ENCODE measurements at regions not wholly inside any gene's neighbourhood (a gene's known extent, or its start where the extent isn't known, plus 50 kb on each side); places are given as distances from the start of the nearest gene placed in this dataset.
"Not testable (repeated sequence)": the region's sequence is repeated elsewhere in the genome, so short reads cannot be mapped to it uniquely, and the experiment has no call there.

- no peak for DNase-seq
Observed at GRCh38 chr10:121311812-121312443, 286.3 kb downstream of the FGFR2 start.

DNA sequence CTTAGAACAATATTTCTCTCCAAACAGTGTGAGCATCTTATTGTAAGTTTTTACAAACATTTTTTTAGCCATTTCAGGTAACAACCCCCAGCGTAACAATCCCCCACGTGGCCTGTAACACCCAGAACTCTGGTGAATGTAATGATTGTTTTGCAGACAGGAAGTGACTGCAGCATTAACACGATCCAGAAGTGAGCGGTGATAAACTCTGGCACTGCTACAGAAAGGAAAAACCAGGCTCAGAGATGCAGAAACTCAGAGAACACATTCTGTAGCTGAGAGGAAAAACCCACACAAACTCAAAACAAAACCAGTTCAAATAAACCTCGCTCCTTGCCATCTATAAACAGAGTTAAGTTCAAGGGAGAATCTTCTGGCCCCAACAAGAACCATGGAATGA, 285.7 kb downstream of the FGFR2 start:
- DNase-seq = no peak

- no peak for DNase-seq
Observed at GRCh38 chr10:121313119-121313875, 284.9 kb downstream of the FGFR2 start.

DNA sequence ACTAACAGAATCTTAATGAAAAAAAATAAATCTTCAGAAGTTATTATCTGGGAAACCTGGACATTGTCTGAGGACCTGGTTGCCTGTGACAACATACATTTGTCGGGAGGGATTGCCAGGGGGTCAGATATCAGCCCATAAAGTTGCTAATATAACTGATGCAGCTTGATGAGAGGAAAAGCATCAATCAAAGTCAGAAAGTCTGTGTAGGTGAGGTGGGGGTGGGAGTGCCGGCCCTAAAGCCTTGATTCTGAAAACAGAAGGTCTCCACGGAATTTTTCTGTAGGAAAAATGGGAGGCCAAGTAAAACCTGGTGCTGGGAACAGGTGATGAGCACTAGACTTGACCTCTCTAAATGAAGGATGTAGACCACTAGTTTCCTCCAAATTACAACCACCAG, 281.8 kb downstream of the FGFR2 start:
- DNase-seq = no peak

DNA sequence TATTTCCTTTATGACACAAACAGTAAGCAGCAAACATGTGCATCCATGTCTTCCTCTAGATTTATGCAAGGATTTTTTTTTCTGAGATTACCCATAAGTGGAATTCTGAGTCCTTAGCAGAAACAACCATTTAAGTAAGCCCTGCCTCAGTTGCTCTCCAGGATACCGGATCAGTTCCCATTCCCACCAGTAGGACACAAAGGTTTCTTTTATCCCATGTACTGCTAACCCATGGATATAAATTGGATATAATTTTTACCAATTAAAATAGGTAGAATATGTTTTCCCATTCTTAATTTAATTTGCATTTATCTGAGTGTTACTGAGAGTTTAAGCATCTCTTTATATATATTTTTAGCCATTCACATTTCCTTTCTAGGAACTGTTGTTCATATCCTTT, 280.9 kb downstream of the FGFR2 start:
- DNase-seq = no peak

GRCh38 chr10:121322046-121322445, 276.2 kb downstream of the FGFR2 start:
- DNase-seq = no peak

GRCh38 chr10:121322776-121323175, 275.5 kb downstream of the FGFR2 start:
- DNase-seq = no peak

DNA sequence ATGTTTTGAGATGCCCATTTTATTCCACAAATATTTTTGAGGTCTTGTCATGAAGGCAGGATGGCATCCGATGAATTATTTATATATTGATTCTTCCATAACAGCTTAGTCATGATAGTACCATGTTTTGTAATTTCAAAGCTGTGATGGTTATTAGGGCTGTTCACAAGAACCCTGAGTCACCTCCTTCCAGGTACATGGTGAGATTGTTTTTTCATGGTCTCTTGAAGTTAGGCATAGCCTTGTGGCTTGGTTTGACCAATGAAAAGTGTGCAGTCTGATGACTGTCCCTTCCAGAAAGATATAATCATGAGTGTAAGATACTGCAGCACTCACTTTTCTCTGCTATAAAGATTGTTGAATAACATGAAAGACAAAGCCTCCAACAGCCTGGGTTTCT, 274.8 kb downstream of the FGFR2 start:
- DNase-seq = no peak

DNA sequence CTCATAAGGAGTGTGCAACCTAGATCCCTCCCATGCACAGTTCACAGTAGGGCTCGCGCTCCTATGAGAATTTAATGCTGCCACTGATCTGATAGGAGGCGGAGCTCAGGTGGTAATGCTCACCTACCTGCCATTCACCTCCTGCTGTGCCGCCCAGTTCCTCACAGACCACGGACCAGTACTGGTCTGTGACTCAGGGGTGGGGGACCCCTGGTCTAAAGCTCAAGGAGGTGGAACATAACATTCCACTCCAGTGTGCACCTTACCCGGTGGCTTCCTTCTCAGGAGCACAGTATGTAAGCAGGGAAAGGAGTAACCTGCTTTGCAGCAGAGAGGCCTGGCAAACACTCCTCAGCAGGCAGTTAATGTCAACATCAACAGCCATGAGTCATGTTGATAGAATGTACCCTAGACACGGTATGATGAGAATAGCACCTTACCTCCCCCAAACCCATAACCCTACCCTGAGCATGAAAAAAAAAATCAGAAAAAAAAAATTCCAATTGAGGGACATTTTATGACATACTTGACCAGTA, 273.5 kb downstream of the FGFR2 start:
- DNase-seq = no peak

GRCh38 chr10:121325490-121326231, 272.6 kb downstream of the FGFR2 start:
- DNase-seq = no peak

DNA sequence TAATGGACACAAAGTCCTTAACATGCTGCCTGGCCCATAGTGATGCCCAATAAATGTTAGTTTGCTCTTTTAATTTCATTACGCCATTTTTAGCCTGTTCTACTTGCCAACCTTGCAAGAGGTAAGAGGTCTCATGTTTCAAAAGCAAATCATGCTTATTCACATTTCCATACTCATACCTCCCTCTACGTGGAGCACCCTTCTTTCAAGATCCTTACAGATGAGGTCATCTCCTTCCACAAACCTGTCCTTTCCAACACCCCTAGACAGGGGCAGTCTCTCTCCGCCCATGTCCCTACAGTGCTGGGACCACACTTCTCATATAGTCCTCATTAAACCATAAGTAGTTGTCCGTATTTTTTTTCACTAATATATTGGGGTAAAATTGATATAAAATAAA, 271.3 kb downstream of the FGFR2 start:
- DNase-seq = no peak

DNA sequence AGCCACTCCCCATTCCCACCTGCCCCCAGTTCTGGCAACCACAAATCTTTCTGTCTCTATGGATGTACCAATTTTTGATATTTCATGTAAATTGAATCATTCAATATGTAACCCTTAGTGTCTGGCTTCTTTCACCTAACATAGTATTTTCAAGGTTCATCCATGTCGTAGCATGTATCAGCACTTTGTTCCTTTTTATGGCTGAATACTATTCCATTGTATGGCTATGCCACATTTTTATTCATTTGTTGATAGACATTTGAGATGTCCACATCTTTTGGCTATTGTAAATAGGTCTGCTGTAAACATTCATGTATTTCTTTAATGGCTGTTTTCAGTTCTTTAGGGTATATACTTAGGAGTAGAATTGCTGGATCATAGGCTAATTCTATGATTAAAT, 270.5 kb downstream of the FGFR2 start:
- DNase-seq = no peak

GRCh38 chr10:121329631-121330030, 268.6 kb downstream of the FGFR2 start:
- not testable (repeated sequence) for DNase-seq

- DNase-seq = no peak
Observed at GRCh38 chr10:121330563-121330962, 267.7 kb downstream of the FGFR2 start.

- no peak for DNase-seq
Observed at GRCh38 chr10:121332353-121332752, 265.9 kb downstream of the FGFR2 start.

GRCh38 chr10:121332829-121333765, 265.1 kb downstream of the FGFR2 start:
- no peak for DNase-seq

DNA sequence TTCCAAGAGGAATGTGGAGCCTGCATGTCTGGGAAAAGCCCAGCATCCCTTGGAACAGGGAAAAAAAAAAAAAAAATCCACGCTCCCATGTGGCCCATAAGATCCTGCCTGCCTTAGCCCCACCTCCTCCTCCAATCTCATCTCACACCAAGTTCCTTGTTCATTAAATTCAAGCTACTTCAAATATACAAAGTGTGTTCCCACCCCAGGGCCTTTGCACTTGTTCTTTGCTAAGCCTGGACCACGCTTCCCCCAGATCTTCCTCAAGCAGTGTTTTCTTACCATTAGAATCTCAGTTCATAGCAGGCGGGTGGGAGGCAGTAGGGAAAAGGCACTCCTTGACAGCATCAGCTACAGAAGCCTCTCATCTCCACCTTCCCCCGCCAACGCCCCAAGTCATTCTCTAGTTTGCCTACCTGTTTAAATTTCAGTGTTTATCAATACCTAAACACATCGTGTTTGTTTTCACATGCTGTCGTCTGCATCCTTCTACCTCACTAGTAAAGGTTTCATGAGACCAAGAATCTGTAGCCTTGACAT, 262.8 kb downstream of the FGFR2 start:
- DNase-seq = no peak

DNA sequence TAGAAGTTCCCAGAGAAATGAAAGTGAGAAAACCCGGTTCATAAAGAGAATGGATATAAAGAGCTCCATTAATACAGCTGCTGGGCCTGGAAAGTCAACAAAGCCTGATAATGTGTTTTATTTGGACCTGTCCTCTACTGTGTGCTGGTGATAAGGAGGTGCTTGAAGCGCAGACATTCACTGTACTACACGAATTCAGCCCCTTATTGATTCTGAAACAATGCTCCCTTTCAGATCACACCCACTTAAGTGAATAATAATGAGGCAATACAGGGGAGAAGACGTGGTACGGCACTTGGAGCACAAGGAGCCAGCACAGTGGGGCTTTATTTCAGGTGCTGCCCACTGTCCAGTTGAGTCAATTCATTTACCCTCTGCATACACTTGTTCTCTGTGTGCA, 260.8 kb downstream of the FGFR2 start:
- no peak for DNase-seq

DNA sequence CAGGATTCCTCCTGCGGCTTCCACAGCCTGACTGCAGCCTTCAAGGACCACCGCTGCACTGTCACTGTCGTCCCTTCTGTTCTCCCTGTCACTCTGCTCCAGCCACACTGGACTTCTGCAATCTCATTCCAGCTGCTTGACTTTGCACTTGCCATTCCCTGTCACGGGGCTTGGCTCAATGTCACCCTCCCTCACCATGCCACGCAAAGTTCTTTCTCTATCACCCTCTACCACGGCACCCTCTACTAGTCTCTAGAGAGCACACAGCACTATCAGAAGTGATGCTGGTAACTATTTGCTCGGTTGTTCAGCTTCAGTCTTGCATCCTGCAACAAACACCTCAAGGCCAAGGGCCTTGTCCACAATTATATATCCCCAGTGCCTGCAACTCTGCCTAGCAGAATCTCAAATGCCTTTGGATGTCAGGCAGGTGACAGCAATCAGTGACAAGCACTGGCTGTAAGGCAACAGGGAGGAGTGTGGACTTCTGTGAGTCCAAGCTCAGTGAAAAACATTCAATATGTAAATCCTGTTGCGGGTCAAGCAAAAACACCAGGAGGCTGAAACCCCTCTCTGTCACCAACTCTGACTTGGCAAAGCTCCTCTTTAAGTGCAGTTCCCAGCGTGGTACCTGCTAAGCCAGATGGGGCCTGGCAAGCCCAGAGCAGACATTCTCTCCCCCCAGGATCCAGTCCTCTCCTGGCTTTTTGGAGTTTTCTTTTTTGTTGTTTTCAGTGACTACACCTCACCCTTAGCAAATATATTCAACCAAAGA, 259.9 kb downstream of the FGFR2 start:
- DNase-seq = no peak

- no peak for DNase-seq
Observed at GRCh38 chr10:121339114-121339513, 259.1 kb downstream of the FGFR2 start.

- DNase-seq = no peak
Observed at GRCh38 chr10:121340271-121340831, 257.9 kb downstream of the FGFR2 start.

All from stimulated activated CD4-positive, alpha-beta T cell treated with anti-CD3 and anti-CD28 coated beads, Interleukin-4, amount 100 ng/mL, for 1 hour (primary cell).